B cell (primary cell): ENCODE measurements at regions not wholly inside any gene's neighbourhood (a gene's known extent, or its start where the extent isn't known, plus 50 kb on each side); places are given as distances from the start of the nearest gene placed in this dataset.

Source experiments
- ATAC-seq: fragments of 200-7000 bp; cut with Tn5 transposase; one replicate; pipeline ENCODE4 v1.10.0; 2021; ENCODE audit warnings: low read depth, mild to moderate bottlenecking, moderate number of reproducible peaks, moderate library complexity
- CTCF ChIA-PET: fragments of 350-600 bp; sonication (Branson Sonifier 250); formaldehyde crosslinking; loops from one replicate; lab custom pipeline; 2021; ENCODE audit warnings: antibody characterized with exemption, inconsistent platforms; lab: Charles Lee
- POLR2A ChIA-PET: fragments of 350-600 bp; sonication (Branson Sonifier 250); formaldehyde crosslinking; loops from one replicate; lab custom pipeline; 2021; ENCODE audit warnings: antibody characterized with exemption; lab: Charles Lee
- DNase-seq: peaks from one replicate; pipeline ENCODE4 v3.0.0; 2013
- H2AFZ ChIP-seq: 2 replicates; pipeline ENCODE4 v1.6.1; 2012; ENCODE audit warnings: mild to moderate bottlenecking, low read depth, low read length; ENCODE audit not compliant: insufficient read depth, poor library complexity, severe bottlenecking
- H3K27ac ChIP-seq, 2 donors: 1 replicate in 1 of 2; 2 replicates in 1 of 2; pipeline ENCODE4 v1.5.1; 2012 to 2013; ENCODE audit warnings: low read length in 2 of 2, mild to moderate bottlenecking in 2 of 2, moderate library complexity in 1 of 2
- H3K27me3 ChIP-seq, 4 experiments: fragments of 200-600 bp in 1 of 4; sonication (generic) in 1 of 4; replicated peaks in 1 of 4; 1 replicate in 2 of 4; 2 replicates in 2 of 4; pipeline versions ENCODE4 v1.6.1 to v1.7.0; 2013 to 2016; ENCODE audit warnings: low read length in 3 of 4, mild to moderate bottlenecking in 2 of 4, mixed read lengths in 1 of 4, moderate library complexity in 1 of 4; ENCODE audit not compliant: insufficient read depth in 4 of 4, control insufficient read depth in 3 of 4; ENCODE audit errors: control extremely low read depth in 1 of 4
- H3K36me3 ChIP-seq, 2 experiments: replicated peaks in 1 of 2; 1 replicate in 1 of 2; 2 replicates in 1 of 2; pipeline versions ENCODE4 v1.6.1 to v1.7.1; 2013; ENCODE audit warnings: low read length in 1 of 2; ENCODE audit not compliant: insufficient read depth in 2 of 2, control insufficient read depth in 1 of 2; ENCODE audit errors: control extremely low read depth in 1 of 2, extremely low read depth in 1 of 2
- H3K4me1 ChIP-seq, 2 donors: fragments of 200-600 bp in 1 of 2; sonication (generic) in 1 of 2; 1 replicate in 1 of 2; 2 replicates in 1 of 2; pipeline versions ENCODE4 v1.5.1 to v1.6.1; 2013 to 2017; ENCODE audit warnings: low read length in 2 of 2; ENCODE audit not compliant: control insufficient read depth in 2 of 2, insufficient read depth in 2 of 2
- H3K4me2 ChIP-seq: replicated peaks from 2 replicates; pipeline ENCODE3; 2012; ENCODE audit warnings: mild to moderate bottlenecking, low read depth, low read length; ENCODE audit not compliant: poor library complexity, severe bottlenecking
- H3K4me3 ChIP-seq, 5 experiments: fragments of 200-600 bp in 1 of 5; sonication (generic) in 1 of 5; 1 replicate in 3 of 5; 2 replicates in 2 of 5; pipeline versions ENCODE4 v1.5.1 to v1.7.0; 2011 to 2016; ENCODE audit warnings: low read length in 4 of 5, mild to moderate bottlenecking in 4 of 5, low read depth in 2 of 5, control low read depth in 1 of 5, moderate library complexity in 1 of 5; ENCODE audit not compliant: insufficient read depth in 1 of 5; ENCODE audit errors: control extremely low read depth in 1 of 5, extremely low read depth in 1 of 5
- H3K79me2 ChIP-seq: fragments of 200-600 bp; sonication (generic); one replicate; pipeline ENCODE4 v1.6.0; 2016; ENCODE audit warnings: low read length; ENCODE audit not compliant: control insufficient read depth, insufficient read depth
- H3K9ac ChIP-seq: fragments of 200-600 bp; sonication (generic); 2 replicates; pipeline ENCODE4 v1.6.1; 2017; ENCODE audit warnings: mild to moderate bottlenecking, low read length, moderate library complexity
- H3K9me3 ChIP-seq, 3 donors: one replicate each; pipeline versions ENCODE4 v1.6.1 to v1.7.1; 2013; ENCODE audit warnings: low read length in 2 of 3; ENCODE audit not compliant: control insufficient read depth in 2 of 3, insufficient read depth in 1 of 3; ENCODE audit errors: control extremely low read depth in 1 of 3
- H4K20me1 ChIP-seq: 2 replicates; pipeline ENCODE4 v1.6.0; 2012; ENCODE audit warnings: mild to moderate bottlenecking, low read length; ENCODE audit not compliant: insufficient read depth, control insufficient read depth, poor library complexity, severe bottlenecking
- H3K27ac Mint-ChIP-seq: one replicate; pipeline ENCODE4 v1.8.0; 2021; ENCODE audit warnings: mixed read lengths
- H3K27me3 Mint-ChIP-seq: one replicate; pipeline ENCODE4 v1.8.0; 2021; ENCODE audit warnings: mixed read lengths
- H3K4me1 Mint-ChIP-seq: one replicate; pipeline ENCODE4 v1.8.0; 2021; ENCODE audit warnings: mixed read lengths
- H3K4me3 Mint-ChIP-seq: one replicate; pipeline ENCODE4 v1.8.0; 2021; ENCODE audit warnings: mixed read lengths
- H3K9me3 Mint-ChIP-seq: one replicate; pipeline ENCODE4 v1.8.0; 2022; ENCODE audit warnings: mixed read lengths; ENCODE audit not compliant: insufficient read depth
- EZH2 ChIP-seq: IDR thresholded peaks from 2 replicates; pipeline ENCODE4 v1.6.1; 2012; ENCODE audit warnings: borderline replicate concordance, low read depth, mild to moderate bottlenecking, moderate library complexity, low read length; ENCODE audit not compliant: insufficient read depth, poor library complexity, severe bottlenecking
- WGBS: methylation state at CpG from one replicate; pipeline ENCODE4 v1.1.5; 2013; ENCODE audit warnings: missing lambda C conversion rate; ENCODE audit not compliant: insufficient coverage; 5-methylcytosine and 5-hydroxymethylcytosine counted together
- intact Hi-C: fragments of 100-400 bp; cut with micrococcal nuclease; formaldehyde crosslinking; loops from one replicate; pipeline ENCODE4 v1.10.0; 2022
- TF ChIP-seq, protein P1 (sequence below): fragments of 200-600 bp; IDR thresholded peaks from one replicate; pipeline ENCODE4 v1.8.0; 2022; ENCODE audit warnings: antibody characterized with exemption, mild to moderate bottlenecking

DNA sequence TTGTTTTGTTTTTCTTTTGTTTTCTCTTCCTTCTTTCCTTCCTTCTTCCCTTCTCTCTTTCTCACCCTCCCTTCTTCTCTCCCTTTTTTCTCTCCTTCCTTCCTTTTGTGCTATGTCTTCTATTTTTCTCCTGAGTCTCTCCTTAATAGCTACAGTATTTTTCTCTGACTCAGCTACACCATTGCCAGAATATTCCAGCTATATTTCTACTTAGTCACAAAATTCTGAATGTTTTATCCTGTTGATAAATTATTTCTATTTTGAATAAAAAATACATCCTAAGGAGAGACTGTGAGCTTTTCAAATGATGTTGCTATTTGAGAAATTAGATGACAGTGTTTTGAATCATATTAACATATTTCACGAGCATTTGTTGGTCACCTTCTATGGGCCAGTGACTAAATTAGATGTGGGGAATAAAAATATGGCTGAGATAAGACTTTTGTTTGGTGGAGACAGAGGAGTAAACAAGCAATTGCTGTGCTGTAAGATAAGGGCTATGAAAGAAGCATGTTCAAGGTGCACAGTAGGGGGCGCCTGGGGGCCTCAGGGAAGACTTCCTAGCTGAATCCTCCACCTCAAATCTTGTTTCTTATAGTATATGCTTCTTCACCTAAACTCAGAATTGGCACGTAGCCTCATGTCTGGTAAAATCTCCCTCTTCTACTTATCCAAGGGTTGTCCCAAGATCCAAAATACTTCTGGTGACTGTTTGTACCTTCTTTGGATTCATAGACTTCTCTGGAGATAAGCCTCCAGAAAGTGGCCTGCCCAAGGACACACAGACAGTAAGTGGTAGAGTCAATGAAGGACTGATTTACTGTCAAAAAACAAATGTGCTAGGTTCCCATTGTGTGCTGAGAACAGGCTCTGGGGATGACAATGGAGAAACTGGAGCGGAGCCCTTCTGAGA is 115.5 kb upstream of the CREB5 start:
- ChIA-PET POLR2A (no interaction called here), CTCF (interaction anchor here (1.3 to 1.6 kb wide), 2 partner anchors 27 to 33 kb away, joined by 3 to 5 read pairs; no protein-coding TSS in a partner anchor)
- ATAC-seq (no peak), DNase-seq (no peak)
- Histone ChIP-seq H3K4me3 (no peak overlapping the region), H2AFZ (no peak overlapping the region), H3K27ac (peak overlapping the region in 1 of 2 donors; percentile 22), H3K36me3 (no peaks in the 10 kb centered on the region), H4K20me1 (no peaks in the 10 kb centered on the region), H3K27me3 (no peaks in the 10 kb centered on the region), H3K9me3 (no peaks in the 10 kb centered on the region), H3K9ac (no peak overlapping the region), H3K4me2 (no peak overlapping the region), H3K79me2 (no peaks in the 10 kb centered on the region), H3K4me1 (peaks cover 23 to 26% of the 10 kb centered on the region in 2 donors)
- no peaks in the 10 kb centered on the region for H3K9me3 Mint-ChIP-seq
- intact Hi-C loops = no loop called here
- no peak for TF ChIP-seq EZH2
- TF ChIP-seq, protein P1, sequence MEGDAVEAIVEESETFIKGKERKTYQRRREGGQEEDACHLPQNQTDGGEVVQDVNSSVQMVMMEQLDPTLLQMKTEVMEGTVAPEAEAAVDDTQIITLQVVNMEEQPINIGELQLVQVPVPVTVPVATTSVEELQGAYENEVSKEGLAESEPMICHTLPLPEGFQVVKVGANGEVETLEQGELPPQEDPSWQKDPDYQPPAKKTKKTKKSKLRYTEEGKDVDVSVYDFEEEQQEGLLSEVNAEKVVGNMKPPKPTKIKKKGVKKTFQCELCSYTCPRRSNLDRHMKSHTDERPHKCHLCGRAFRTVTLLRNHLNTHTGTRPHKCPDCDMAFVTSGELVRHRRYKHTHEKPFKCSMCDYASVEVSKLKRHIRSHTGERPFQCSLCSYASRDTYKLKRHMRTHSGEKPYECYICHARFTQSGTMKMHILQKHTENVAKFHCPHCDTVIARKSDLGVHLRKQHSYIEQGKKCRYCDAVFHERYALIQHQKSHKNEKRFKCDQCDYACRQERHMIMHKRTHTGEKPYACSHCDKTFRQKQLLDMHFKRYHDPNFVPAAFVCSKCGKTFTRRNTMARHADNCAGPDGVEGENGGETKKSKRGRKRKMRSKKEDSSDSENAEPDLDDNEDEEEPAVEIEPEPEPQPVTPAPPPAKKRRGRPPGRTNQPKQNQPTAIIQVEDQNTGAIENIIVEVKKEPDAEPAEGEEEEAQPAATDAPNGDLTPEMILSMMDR = no peak
- no peaks in the 10 kb centered on the region for H3K27me3 Mint-ChIP-seq
- no peak overlapping the region for H3K4me3 Mint-ChIP-seq
- 91% methylated on average over 1 of the region's 4 CpGs for WGBS
- peaks cover 29% of the 10 kb centered on the region for H3K4me1 Mint-ChIP-seq
- H3K27ac Mint-ChIP-seq = no peak overlapping the region
